ENCODE measurements at regions not wholly inside any gene's neighbourhood (a gene's known extent, or its start where the extent isn't known, plus 50 kb on each side); places are given as distances from the start of the nearest gene placed in this dataset.

GRCh38 chr2:83584672-83585071 is 874.4 kb downstream of the SUCLG1 start:
- TF ChIP-seq CTCF (IDR thresholded peaks at IDR 0.05) (no peak), POLR2AphosphoS5 (IDR thresholded peaks at IDR 0.05) (no peak)

Data from breast epithelium (tissue), 3 donors.